ENCODE measurements at regions not wholly inside any gene's neighbourhood (a gene's known extent, or its start where the extent isn't known, plus 50 kb on each side); places are given as distances from the start of the nearest gene placed in this dataset.

- TF ChIP-seq, protein P1, sequence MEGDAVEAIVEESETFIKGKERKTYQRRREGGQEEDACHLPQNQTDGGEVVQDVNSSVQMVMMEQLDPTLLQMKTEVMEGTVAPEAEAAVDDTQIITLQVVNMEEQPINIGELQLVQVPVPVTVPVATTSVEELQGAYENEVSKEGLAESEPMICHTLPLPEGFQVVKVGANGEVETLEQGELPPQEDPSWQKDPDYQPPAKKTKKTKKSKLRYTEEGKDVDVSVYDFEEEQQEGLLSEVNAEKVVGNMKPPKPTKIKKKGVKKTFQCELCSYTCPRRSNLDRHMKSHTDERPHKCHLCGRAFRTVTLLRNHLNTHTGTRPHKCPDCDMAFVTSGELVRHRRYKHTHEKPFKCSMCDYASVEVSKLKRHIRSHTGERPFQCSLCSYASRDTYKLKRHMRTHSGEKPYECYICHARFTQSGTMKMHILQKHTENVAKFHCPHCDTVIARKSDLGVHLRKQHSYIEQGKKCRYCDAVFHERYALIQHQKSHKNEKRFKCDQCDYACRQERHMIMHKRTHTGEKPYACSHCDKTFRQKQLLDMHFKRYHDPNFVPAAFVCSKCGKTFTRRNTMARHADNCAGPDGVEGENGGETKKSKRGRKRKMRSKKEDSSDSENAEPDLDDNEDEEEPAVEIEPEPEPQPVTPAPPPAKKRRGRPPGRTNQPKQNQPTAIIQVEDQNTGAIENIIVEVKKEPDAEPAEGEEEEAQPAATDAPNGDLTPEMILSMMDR (IDR thresholded peaks at IDR 0.05), result no peak
- TF ChIP-seq POLR2A (IDR thresholded peaks at IDR 0.05), result no peak
- no peak for TF ChIP-seq POLR2AphosphoS5 (IDR thresholded peaks at IDR 0.05)
Measured at GRCh38 chr10:61840403-61840802, 61.1 kb upstream of the ARID5B start.

All from breast epithelium (tissue), 3 donors.